ENCODE measurements at regions not wholly inside any gene's neighbourhood (a gene's known extent, or its start where the extent isn't known, plus 50 kb on each side); places are given as distances from the start of the nearest gene placed in this dataset.
"Not testable (repeated sequence)": the region's sequence is repeated elsewhere in the genome, so short reads cannot be mapped to it uniquely, and the experiment has no call there.

DNA sequence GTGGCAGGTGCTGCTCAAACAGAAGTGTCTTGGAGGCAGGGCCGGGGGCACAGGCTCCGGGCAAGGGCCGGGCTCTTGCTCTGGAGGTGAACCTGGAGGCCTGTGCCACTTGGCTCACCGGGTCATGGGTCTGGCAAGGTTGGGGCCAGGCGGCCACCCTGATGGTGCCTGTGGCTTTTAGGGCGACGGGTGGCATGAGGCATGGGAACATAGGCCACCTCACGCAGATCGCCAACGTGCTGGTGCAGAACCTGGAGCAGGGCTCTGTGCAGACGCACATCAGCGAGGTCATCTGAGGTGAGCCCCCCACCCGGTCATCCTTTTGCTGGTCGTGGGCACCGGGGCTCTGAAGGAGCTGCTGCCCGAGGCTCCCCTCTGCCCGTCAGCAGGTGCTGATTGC, 202.7 kb downstream of the LIPI start:
- not testable (repeated sequence) for DNase-seq

- not testable (repeated sequence) for DNase-seq
Observed at GRCh38 chr21:14006144-14006543, 204.6 kb downstream of the LIPI start.

DNA sequence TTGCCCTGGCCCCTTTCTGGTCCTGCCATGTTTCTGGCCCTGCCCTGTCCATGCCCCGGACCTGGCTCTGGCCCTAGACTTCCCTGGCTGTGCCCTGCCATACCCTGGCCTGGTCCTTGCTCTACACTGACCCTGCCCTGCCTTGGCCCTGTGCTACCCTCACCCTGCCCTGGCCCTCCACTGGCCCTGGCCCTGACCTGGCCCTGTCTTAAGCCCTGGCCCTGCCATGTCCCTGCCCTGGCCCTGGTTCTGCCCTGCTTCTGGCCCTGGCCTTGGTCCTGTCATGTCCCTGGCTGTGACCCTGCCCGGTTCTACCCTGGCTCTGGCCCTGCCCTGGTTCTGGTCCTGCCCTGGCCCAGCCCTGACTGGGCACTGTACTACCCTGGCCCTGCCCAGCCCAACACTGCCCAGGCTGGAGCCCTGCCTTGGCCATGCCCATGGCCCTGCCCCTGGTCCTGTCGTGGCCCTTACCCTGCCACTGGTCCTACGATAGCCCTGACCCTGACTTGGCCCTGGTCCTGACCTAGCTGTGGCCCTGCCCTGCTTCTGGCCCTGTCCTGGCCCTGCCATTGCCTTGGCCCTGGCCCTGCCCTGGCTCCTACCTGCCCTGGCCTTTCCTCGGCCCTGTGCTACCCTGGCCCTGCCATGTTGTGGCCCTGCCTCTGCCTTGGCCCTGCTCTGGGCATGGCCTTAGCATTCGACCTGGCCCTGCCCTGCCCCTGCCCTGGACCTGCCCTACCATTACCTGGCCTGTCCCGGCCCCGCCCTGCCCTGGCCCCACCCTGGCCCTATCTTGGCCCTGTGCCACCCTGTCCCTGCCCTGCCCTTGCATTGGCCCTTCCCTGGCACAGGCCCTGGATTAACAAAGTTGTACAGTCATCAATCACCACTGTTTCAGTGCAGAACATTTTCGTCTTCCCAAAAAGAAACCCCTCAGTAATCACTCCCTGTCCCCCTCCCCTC, 223.5 kb downstream of the LIPI start:
- not testable (repeated sequence) for DNase-seq

GRCh38 chr21:13985865-13986863, 224.6 kb downstream of the LIPI start:
- DNase-seq = not testable (repeated sequence)

DNA sequence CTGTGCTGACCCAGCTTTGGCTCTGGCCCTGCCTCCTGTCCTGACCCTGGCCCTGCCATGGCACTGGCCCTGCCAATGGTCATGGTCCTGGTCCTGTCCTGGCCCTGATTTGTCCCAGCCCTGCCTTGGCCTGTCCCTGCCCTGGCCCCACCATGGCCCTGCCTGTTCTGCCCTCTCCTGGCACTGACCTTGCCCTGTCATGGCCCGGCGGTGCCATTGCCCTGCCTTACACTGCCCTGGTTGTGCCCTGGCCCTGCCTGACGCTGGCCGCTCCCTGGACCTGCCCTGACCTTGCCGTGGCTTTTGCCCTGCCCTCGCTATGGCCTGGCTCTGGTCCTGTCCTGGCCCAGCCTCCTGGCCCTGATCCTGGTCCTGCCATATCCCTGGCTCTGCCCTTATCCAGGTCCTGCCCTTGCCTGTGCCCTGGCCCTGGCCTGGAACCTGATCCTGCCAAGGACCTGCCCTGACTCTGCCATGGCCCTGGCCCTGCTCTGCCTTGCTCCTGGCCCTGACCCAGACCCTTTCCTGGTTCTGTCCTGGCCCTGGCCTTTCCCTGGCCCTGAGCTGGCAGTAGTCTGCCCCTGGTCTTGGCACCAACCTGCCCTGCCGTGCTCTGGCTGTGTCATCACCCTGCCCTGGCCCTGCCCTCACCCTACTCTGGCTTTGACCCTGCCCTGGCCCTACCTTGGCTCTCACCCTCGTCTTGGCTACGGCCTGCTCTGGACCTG, 225.5 kb downstream of the LIPI start:
- DNase-seq = not testable (repeated sequence)

GRCh38 chr21:13984728-13985127, 226.0 kb downstream of the LIPI start:
- DNase-seq = not testable (repeated sequence)

- DNase-seq = not testable (repeated sequence)
Observed at GRCh38 chr21:13981176-13982087, 229.3 kb downstream of the LIPI start.

DNA sequence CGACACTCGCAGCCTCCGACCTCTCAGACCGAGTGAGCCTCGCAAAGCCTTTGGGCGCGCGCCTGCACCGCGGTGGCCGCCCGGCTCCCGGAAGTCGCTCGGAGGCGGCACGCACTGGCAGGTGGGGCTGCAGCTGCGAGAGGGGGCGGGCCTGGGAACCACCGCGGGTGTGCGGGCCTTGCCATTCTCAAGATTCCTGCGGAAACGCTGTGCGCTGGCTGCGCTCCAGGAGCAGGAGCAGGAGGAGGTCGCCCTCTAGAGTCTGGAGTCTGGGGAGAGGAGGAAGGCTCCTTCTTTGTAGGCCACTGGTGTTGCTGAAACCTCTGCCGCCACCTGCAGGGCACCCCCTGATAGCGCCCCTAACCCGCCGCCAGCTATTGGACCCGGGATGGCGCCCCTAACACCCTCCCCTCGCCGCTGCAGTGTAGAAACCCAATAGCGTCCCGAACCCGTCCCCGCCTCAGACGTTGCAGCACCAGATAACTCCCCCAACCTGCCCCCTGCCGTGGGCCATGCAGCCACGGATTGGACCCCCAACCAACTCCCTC, 230.6 kb downstream of the LIPI start:
- DNase-seq = peak; percentile 20

DNA sequence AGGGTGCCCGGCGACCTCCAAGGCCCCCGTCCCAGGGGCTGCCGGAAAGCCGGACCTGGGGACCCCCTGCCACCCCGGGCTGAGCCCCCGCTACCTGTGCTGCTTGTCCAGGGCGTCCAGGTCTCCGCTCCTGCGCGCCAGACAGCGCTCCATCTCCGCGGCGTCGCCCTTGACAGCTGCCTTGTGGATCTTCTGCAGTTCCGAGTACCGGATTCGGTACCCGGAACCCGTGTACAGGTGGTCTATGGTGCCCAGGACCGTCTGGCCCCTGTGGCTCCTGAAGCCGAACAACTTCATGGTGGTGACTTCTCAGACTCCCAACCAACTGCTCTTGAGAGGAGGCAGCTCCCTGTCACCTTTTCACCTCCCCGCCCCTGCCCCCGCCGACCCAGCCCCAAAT, 231.1 kb downstream of the LIPI start:
- not testable (repeated sequence) for DNase-seq

- DNase-seq = not testable (repeated sequence)
Observed at GRCh38 chr21:13974582-13974981, 236.2 kb downstream of the LIPI start.

GRCh38 chr21:13969853-13970252, 240.9 kb downstream of the LIPI start:
- DNase-seq = not testable (repeated sequence)

DNA sequence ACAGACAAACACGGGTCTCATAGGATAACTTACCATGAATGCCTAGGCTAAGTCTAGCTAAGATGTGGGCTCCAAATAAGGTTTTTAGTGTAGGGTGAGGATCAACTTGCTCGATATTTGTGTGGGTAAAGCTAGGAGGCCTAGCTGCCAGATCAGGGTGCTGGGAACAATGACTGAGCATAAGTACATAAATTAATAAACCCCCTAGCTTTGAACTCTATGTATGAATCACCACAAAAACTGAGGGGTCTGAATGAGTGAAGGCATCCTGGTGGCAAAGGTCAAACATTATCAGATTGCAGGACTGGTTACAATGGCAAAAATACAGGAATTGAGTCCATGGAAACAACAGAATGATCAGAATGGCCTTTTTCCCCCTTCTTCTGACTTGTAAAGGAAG, 241.8 kb downstream of the LIPI start:
- DNase-seq = not testable (repeated sequence)

GRCh38 chr21:13963259-13963658, 247.5 kb downstream of the LIPI start:
- not testable (repeated sequence) for DNase-seq

DNA sequence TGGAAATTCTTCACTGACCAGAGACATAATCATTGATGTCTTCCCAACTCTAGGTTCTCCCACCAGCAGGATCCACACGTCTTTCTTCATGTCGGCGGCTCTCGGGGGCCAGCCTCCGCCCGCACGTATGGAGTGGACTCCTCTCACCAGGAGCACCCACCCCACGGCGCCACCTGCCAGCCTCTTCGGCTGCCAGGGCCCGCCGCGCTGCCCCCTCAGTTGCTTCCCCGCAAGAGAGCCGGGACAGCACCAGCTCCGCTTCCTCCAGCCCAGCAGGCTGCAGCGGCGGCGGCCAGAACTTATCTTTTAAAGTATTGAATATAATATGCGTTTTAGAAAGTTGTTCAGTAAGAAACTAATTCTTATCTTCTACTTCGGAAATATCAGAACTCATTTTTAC, 273.5 kb downstream of the LIPI start:
- DNase-seq = no peak

GRCh38 chr21:13936033-13936937, 274.5 kb downstream of the LIPI start:
- not testable (repeated sequence) for DNase-seq

- not testable (repeated sequence) for DNase-seq
Observed at GRCh38 chr21:13935396-13936032, 275.2 kb downstream of the LIPI start.

DNA sequence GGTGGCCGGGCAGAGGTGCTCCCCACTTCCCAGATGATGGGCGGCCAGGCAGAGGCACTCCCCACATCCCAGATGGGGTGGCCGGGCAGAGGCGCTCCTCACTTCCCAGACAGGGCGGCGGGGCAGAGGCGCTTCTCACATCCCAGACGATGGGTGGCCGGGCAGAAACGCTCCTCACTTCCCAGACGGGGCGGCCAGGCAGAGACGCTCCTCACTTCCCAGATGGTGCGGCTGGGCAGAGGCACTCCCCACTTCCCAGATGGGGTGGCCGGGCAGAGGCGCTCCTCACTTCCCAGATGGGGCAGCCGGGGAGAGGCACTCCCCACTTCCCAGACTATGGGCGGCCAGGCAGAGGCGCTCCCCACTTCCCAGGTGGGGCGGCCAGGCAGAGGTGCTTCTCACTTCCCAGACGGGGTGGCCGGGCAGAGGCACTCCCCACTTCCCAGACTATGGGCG, 275.8 kb downstream of the LIPI start:
- not testable (repeated sequence) for DNase-seq

- DNase-seq = not testable (repeated sequence)
Observed at GRCh38 chr21:13923175-13923574, 287.6 kb downstream of the LIPI start.

DNA sequence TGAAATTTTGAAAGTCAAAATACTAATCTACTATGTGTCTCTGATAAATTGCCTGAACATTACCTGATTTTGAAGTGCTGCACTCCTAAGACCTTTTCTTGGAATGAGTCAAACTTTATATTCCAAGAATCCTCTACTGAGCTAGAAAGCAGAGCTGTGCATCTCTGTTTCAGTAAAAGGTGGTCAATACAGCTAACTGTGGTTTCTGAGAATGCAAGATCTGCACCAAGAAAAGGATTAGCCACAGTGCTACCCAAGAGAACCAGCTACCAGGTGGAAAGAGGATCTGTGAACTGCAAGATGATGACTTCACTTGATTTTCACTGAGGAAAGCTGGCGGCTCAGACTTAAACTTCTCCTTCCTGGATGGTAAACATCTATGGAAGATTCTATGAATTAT, 289.3 kb downstream of the LIPI start:
- DNase-seq = not testable (repeated sequence)

All from activated CD4-positive, alpha-beta T cell treated with anti-CD3 and anti-CD28 coated beads, Interleukin-2, amount 50 U/mL, for 1 hour (primary cell).